Tibial nerve (tissue), 4 donors: ENCODE measurements at regions not wholly inside any gene's neighbourhood (a gene's known extent, or its start where the extent isn't known, plus 50 kb on each side); places are given as distances from the start of the nearest gene placed in this dataset.

Source experiments
- DNase-seq, 2 donors: peaks; one replicate each; pipeline ENCODE4 v3.0.0-alpha.2; 2019; ENCODE audit warnings: low spot score in 2 of 2
- H3K27ac ChIP-seq, 4 donors: fragments of 200-600 bp; sonication (generic) in 3 of 4; one replicate each; pipeline ENCODE4 v1.5.1; 2017 to 2019; ENCODE audit warnings: mild to moderate bottlenecking in 1 of 4
- H3K27me3 ChIP-seq, 2 donors: fragments of 200-600 bp; sonication (generic) in 1 of 2; one replicate each; pipeline versions ENCODE4 v1.5.1 to v1.6.0; 2017 to 2019
- H3K36me3 ChIP-seq, 3 donors: fragments of 200-600 bp; sonication (generic); one replicate each; pipeline ENCODE4 v1.5.1; 2018 to 2019
- H3K4me1 ChIP-seq, 4 donors: fragments of 200-600 bp; sonication (generic) in 3 of 4; one replicate each; pipeline ENCODE4 v1.5.1; 2017 to 2019
- H3K4me3 ChIP-seq, 4 donors: fragments of 200-600 bp; sonication (generic) in 3 of 4; one replicate each; pipeline ENCODE4 v1.5.1; 2017 to 2019; ENCODE audit warnings: mild to moderate bottlenecking in 1 of 4, moderate library complexity in 1 of 4
- H3K9me3 ChIP-seq, 4 donors: fragments of 200-600 bp; sonication (generic) in 3 of 4; one replicate each; pipeline ENCODE4 v1.5.1; 2017 to 2019
- EP300 ChIP-seq, 2 donors: sonication (generic); formaldehyde crosslinking; IDR thresholded peaks; one replicate each; pipeline ENCODE4 v1.6.1; 2017; ENCODE audit warnings: antibody characterized with exemption in 2 of 2, mild to moderate bottlenecking in 1 of 2
- POLR2A ChIP-seq, 2 donors: fragments of 450-650 bp; IDR thresholded peaks; one replicate each; pipeline ENCODE4 v1.6.1; 2017; ENCODE audit warnings: antibody characterized with exemption in 2 of 2, mild to moderate bottlenecking in 2 of 2, moderate library complexity in 2 of 2
- WGBS, 2 donors: methylation state at CpG; one replicate each; pipeline ENCODE4 v1.1.5; 2018; 5-methylcytosine and 5-hydroxymethylcytosine counted together
- TF ChIP-seq, protein P1 (sequence below), 5 experiments: fragments of 200-600 bp in 3 of 5; fragments of 450-650 bp in 2 of 5; sonication (generic) in 3 of 5; IDR thresholded peaks; one replicate each; pipeline ENCODE4 v1.5.1; 2016 to 2019; ENCODE audit warnings: antibody characterized with exemption in 5 of 5, mild to moderate bottlenecking in 3 of 5, moderate library complexity in 2 of 5

DNA sequence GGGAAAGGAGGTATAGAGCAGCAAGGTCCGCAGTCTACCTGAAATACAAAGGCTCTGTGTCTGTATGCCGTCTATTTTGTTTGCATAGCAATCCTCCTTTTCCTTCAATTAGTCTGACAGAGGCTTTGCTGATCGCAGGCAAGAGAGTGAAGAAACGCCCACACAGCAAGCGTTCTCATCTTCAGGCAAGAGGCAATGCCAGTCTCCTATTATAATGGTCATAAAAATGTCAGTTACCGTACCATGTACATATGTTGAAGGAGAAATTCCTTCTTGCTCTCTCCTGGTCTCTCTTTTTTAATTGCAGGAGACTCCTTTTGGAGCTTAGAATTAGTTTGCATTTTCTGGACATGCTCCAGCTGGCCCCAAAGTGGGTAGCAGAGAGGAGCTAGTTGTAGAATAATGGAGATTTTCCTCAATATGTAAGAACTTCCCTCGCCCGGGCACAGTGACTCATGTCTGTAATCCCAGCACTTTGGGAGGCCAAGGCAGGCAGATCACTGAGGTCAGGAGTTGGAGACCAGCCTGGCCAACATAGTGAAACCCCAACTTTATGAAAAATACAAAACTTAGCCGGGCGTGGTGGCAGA, 139.5 kb downstream of the PFKFB3 start:
- H3K4me3 ChIP-seq: no peak overlapping the region
- TF ChIP-seq EP300 (IDR thresholded peaks at IDR 0.05): no peak
- TF ChIP-seq, protein P1, sequence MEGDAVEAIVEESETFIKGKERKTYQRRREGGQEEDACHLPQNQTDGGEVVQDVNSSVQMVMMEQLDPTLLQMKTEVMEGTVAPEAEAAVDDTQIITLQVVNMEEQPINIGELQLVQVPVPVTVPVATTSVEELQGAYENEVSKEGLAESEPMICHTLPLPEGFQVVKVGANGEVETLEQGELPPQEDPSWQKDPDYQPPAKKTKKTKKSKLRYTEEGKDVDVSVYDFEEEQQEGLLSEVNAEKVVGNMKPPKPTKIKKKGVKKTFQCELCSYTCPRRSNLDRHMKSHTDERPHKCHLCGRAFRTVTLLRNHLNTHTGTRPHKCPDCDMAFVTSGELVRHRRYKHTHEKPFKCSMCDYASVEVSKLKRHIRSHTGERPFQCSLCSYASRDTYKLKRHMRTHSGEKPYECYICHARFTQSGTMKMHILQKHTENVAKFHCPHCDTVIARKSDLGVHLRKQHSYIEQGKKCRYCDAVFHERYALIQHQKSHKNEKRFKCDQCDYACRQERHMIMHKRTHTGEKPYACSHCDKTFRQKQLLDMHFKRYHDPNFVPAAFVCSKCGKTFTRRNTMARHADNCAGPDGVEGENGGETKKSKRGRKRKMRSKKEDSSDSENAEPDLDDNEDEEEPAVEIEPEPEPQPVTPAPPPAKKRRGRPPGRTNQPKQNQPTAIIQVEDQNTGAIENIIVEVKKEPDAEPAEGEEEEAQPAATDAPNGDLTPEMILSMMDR (IDR thresholded peaks at IDR 0.05): no peak
- no peak for TF ChIP-seq POLR2A (IDR thresholded peaks at IDR 0.05)
- DNase-seq: no peak
- no peak overlapping the region for H3K27ac ChIP-seq
- H3K4me1 ChIP-seq: peaks cover 0 to 3% (median 0%) of the 10 kb centered on the region in 4 donors
- H3K36me3 ChIP-seq: peaks cover 0 to 4% (median 0%) of the 10 kb centered on the region in 3 donors
- no peaks in the 10 kb centered on the region for H3K27me3 ChIP-seq
- peaks cover 0 to 6% (median 0%) of the 10 kb centered on the region in 4 donors for H3K9me3 ChIP-seq
- 47 to 50% methylated on average over 10 of the region's 10 CpGs for WGBS, 2 donors

DNA sequence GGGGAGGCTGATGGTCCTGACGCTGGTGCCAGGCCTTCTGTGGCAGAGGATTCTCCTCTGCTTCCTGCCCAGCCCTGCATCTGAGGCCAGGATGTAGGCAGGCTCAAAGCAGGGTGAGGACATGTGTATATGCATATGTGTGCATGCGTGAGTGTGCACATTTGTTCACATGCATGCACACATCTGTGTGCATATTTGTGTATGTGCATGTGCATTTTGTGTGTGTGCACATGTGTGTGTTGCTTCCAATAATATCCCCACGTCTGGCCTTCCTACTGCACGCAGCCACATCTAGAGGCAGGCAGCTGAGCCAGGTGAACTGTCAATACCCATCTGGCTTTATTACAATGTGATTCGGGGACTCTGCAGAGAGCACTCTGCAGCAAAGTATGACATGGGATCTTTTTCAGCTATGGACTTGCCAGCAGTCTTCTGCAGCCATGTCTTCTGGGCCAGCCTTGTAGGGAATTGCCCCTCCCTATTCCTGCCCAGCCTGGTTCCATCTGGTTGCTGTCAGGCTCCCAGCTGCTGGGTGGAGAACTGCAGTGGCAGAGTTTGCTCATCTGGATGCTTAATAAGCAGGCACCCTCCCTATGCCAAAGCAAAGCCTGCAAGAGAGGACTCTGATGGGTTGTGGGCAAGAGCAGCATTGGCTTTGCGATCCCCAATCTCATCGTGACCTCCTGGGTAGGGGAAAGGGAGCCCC, 140.7 kb downstream of the PFKFB3 start:
- Histone ChIP-seq H3K4me1 (peaks cover 0 to 16% (median 2%) of the 10 kb centered on the region in 4 donors), H3K27ac (no peak overlapping the region), H3K27me3 (no peaks in the 10 kb centered on the region), H3K36me3 (peaks cover 0 to 4% (median 0%) of the 10 kb centered on the region in 3 donors), H3K4me3 (no peak overlapping the region), H3K9me3 (peaks cover 0 to 6% (median 0%) of the 10 kb centered on the region in 4 donors)
- TF ChIP-seq EP300 (IDR thresholded peaks at IDR 0.05) (no peak), POLR2A (IDR thresholded peaks at IDR 0.05) (no peak)
- TF ChIP-seq, protein P1 (IDR thresholded peaks at IDR 0.05): no peak
- 95 to 96% methylated on average over 5 to 7 of the region's 7 CpGs for WGBS, 2 donors
- DNase-seq: no peak

DNA sequence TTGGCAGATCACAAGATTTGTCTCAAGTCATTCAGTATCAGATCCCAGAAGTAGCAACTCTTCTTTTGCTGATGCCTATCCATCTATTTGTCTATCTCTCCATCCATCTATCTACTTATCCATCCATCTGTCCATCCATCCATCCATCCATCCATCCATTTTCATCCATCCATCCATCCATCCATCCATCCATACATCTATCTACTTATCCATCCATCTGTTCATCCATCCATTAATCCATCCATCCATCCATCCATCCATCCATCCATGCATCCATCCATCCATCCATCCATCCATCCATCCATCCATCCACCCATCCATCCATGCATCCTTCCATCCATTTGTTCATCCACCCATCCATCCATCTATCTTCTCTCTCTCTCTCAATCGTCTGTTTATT, 142.7 kb downstream of the PFKFB3 start:
- no peak overlapping the region for H3K27ac ChIP-seq
- DNase-seq: no peak
- H3K9me3 ChIP-seq: peaks cover 0 to 6% (median 0%) of the 10 kb centered on the region in 4 donors
- H3K27me3 ChIP-seq: no peaks in the 10 kb centered on the region
- H3K4me1 ChIP-seq: peaks cover 0 to 17% (median 2%) of the 10 kb centered on the region in 4 donors
- 89 to 97% methylated on average over 1 of the region's 1 CpG for WGBS, 2 donors
- TF ChIP-seq, protein P1 (IDR thresholded peaks at IDR 0.05): no peak
- TF ChIP-seq EP300 (IDR thresholded peaks at IDR 0.05) (no peak), POLR2A (IDR thresholded peaks at IDR 0.05) (no peak)
- H3K4me3 ChIP-seq: no peak overlapping the region
- peaks cover 0 to 4% (median 0%) of the 10 kb centered on the region in 3 donors for H3K36me3 ChIP-seq

DNA sequence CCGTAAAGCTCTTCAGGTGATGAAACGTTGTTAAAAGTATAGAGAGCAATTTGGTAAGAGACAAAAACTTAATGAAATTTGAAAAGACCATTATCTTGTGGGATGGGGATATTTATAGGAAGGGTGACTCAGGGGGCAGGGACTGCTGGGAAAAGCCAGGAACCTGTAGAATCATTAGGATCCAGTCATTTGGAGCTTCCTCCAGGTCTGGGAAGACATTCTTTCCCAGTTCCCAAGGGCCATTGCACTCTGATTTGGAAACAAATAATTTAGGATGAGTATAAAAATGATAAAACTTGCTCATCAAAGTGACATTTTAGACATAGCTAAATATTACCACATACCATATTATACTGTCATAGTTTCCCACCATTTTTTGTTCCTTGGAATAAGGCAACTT, 143.9 kb downstream of the PFKFB3 start:
- no peak for TF ChIP-seq POLR2A (IDR thresholded peaks at IDR 0.05)
- no peak for TF ChIP-seq EP300 (IDR thresholded peaks at IDR 0.05)
- TF ChIP-seq, protein P1 (IDR thresholded peaks at IDR 0.05): no peak
- H3K27me3 ChIP-seq: no peaks in the 10 kb centered on the region
- WGBS, 2 donors: 93% methylated on average over 2 of the region's 2 CpGs
- H3K4me1 ChIP-seq: peaks cover 0 to 17% (median 2%) of the 10 kb centered on the region in 4 donors
- H3K27ac ChIP-seq: no peak overlapping the region
- peaks cover 0 to 4% (median 0%) of the 10 kb centered on the region in 3 donors for H3K36me3 ChIP-seq
- peaks cover 0 to 6% (median 0%) of the 10 kb centered on the region in 4 donors for H3K9me3 ChIP-seq
- H3K4me3 ChIP-seq: no peak overlapping the region
- DNase-seq: no peak

DNA sequence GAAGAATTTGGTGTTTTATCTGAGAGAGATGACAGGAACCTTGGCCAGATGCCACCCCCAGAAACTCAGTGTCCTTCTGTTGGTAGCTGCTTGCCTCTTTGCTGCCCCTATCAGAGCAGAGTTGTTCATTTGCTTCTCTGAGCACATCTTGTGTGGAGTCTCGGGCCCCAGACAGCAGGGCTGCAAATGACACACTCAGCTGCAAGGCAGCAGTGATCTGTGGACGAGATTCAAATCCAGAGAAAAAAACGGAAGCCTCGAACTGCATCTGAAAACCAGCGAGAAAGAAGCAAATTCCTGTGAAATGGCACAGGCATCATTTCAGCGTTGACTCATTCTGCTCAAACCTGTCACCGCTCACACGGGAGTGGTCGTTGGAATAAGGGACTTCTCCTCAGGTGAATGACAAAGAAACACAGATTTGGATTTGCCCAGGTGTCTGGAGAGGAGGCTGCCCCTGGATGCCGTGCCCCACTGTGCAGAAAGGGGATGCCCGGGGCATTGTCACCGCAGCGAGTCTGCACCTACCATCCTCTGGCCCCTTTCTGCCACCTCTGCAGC, 144.7 kb downstream of the PFKFB3 start:
- no peak for TF ChIP-seq EP300 (IDR thresholded peaks at IDR 0.05)
- TF ChIP-seq POLR2A (IDR thresholded peaks at IDR 0.05): no peak
- H3K36me3 ChIP-seq: peaks cover 0 to 4% (median 0%) of the 10 kb centered on the region in 3 donors
- H3K9me3 ChIP-seq: peaks cover 0 to 6% (median 0%) of the 10 kb centered on the region in 4 donors
- H3K4me1 ChIP-seq: peaks cover 0 to 17% (median 2%) of the 10 kb centered on the region in 4 donors
- 65 to 81% methylated on average over 13 of the region's 13 CpGs for WGBS, 2 donors
- no peak for DNase-seq
- no peak overlapping the region for H3K4me3 ChIP-seq
- no peaks in the 10 kb centered on the region for H3K27me3 ChIP-seq
- no peak overlapping the region for H3K27ac ChIP-seq
